NB4 (cell line): ENCODE measurements at regions not wholly inside any gene's neighbourhood (a gene's known extent, or its start where the extent isn't known, plus 50 kb on each side); places are given as distances from the start of the nearest gene placed in this dataset.

Experiments used
- CTCF ChIP-seq: IDR thresholded peaks from one replicate; pipeline ENCODE4 v1.5.1; 2012; ENCODE audit warnings: low read depth, low read length
- MYC ChIP-seq: IDR thresholded peaks from 2 replicates; pipeline ENCODE4 v1.6.1; 2011; ENCODE audit warnings: low read depth, low read length
- POLR2A ChIP-seq: IDR thresholded peaks from 2 replicates; pipeline ENCODE4 v1.6.1; 2011; ENCODE audit warnings: mild to moderate bottlenecking; ENCODE audit not compliant: insufficient read length; ENCODE audit errors: extremely low read depth
- TF ChIP-seq, protein P1 (sequence below): IDR thresholded peaks from 2 replicates; pipeline ENCODE4 v1.6.1; 2011; ENCODE audit warnings: low read depth, low read length

GRCh38 chr3:191980443-191980842 is 519.5 kb downstream of the PYDC2 start:
- no peak for TF ChIP-seq CTCF
- TF ChIP-seq POLR2A = no peak
- TF ChIP-seq, protein P1, sequence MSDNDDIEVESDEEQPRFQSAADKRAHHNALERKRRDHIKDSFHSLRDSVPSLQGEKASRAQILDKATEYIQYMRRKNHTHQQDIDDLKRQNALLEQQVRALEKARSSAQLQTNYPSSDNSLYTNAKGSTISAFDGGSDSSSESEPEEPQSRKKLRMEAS = no peak
- no peak for TF ChIP-seq MYC
